GM13976 (cell line): ENCODE measurements at regions not wholly inside any gene's neighbourhood (a gene's known extent, or its start where the extent isn't known, plus 50 kb on each side); places are given as distances from the start of the nearest gene placed in this dataset.

Experiments used
- DNase-seq: peaks from one replicate; pipeline ENCODE4 v3.0.0; 2012; ENCODE audit warnings: low spot score
- in situ Hi-C: fragments of 300-500 bp; cut with MboI; formaldehyde crosslinking; loops from one replicate; pipeline ENCODE4 v1.12.0; 2022; ENCODE audit warnings: low sequenced_read_pairs, mixed read lengths, inconsistent platforms; ENCODE audit not compliant: unreplicated experiment
- TF ChIP-seq, protein P1 (sequence below): IDR thresholded peaks from 2 replicates; pipeline ENCODE4 v1.5.1; 2012; ENCODE audit warnings: borderline replicate concordance, mild to moderate bottlenecking; ENCODE audit not compliant: insufficient read depth; ENCODE audit errors: extremely low read depth, missing control alignments, control extremely low read depth

DNA sequence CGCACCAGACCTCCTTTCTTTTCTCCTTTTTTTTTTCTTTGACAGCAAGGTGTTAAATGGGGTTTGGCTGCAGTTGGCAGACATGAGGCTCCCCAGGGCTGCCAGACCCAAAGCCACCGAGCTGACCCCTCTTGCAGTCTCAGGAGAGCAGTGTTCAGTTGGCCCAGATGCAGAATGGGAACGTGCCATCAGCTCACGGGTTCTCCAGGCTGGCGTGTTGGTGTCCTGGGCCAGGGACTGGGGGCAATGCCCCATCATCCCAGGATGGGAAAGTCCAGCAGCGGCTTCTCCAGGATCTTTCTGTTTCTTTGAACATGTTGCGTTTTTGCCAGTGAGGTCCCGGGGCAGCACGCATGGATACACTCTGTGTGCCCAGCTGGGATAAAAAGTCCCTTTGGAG is 114.6 kb upstream of the KCTD7 start:
- no peak for DNase-seq
- in situ Hi-C loops = no loop called here
- TF ChIP-seq, protein P1, sequence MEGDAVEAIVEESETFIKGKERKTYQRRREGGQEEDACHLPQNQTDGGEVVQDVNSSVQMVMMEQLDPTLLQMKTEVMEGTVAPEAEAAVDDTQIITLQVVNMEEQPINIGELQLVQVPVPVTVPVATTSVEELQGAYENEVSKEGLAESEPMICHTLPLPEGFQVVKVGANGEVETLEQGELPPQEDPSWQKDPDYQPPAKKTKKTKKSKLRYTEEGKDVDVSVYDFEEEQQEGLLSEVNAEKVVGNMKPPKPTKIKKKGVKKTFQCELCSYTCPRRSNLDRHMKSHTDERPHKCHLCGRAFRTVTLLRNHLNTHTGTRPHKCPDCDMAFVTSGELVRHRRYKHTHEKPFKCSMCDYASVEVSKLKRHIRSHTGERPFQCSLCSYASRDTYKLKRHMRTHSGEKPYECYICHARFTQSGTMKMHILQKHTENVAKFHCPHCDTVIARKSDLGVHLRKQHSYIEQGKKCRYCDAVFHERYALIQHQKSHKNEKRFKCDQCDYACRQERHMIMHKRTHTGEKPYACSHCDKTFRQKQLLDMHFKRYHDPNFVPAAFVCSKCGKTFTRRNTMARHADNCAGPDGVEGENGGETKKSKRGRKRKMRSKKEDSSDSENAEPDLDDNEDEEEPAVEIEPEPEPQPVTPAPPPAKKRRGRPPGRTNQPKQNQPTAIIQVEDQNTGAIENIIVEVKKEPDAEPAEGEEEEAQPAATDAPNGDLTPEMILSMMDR = no peak

DNA sequence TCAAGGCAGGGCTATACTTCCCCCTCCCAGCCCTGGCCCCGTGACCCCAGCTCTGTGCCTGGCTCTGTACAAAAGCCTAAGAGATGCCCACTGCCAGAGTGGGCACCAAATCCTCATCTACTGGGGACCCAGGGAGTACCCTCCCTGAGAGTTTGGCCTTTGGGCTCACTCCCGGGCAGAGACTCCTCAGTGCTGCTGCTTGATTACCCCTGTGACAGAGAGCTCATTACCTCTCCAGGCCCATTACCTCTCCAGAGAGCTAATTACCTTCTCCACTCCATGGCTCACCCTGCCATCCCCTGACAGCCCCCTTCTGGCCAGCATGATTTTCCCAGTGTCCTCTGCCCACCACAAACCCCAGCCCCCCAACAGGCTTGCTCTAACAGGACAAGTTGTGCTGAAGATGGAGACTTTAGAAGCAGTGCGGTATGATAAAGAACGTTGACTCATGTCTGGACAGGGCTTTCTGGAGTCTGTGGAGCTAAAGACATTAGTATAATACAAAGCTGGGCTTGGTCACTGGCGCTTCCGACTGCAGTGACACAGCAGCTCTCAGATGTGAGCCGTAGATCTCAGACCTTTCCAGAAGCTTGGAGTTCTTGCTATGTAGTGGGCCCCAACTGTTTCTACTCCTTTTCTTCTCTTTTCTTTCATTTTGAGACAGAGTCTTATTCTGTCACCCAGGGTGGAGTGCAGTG is 111.3 kb upstream of the KCTD7 start:
- no peak for DNase-seq
- in situ Hi-C loops = no loop called here
- TF ChIP-seq, protein P1 = no peak

DNA sequence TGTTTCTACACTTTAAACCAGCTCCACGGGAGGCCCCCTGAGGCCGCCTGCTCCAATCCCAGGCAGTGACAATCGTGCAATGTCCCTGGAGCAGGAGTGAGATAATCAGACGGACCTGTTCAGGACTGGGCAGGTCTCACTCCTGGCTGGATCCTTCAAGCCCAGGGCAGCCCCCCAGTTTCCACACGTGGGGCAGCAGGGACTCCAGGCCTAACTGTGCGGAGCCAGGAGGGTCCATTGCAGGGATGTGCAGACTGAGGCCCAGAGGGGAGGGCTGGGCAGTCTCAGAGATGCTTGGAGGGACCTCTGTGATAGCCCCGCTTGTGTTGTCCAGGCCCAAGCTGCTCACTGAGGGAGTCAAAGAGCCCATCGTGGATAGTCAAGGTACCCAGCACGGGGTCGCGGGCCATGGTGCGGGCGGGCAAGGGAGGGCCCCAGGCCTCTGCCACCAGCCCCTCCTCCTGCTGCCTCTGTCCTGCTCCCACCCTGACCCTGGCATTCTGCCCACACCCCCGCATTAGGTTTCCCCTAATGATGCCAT is 110.5 kb upstream of the KCTD7 start:
- TF ChIP-seq, protein P1 = no peak
- in situ Hi-C loops = no loop called here

DNA sequence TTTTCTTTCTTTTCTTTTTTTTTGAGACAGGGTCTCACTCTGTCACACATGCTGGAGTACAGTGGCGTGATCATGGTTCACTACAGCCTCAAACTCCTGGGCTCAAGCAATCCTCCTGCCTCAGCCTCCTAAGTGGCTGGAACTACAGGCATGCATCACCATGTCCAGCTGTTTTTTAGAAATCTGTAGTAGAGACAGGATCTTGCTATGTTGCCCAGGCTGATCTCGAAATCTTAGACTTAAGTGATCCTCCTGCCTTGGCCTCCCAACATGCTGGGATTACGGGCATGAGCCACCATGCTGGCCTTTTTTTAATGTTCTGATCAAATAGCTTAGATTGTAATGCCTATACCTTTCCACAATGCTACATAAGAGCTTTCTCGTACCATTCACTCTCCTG is 107.0 kb upstream of the KCTD7 start:
- TF ChIP-seq, protein P1 = no peak
- in situ Hi-C loops = no loop called here
- DNase-seq = no peak

More for the DNA sequence above, 110.5 kb upstream of the KCTD7 start:
- no peak for DNase-seq

DNA sequence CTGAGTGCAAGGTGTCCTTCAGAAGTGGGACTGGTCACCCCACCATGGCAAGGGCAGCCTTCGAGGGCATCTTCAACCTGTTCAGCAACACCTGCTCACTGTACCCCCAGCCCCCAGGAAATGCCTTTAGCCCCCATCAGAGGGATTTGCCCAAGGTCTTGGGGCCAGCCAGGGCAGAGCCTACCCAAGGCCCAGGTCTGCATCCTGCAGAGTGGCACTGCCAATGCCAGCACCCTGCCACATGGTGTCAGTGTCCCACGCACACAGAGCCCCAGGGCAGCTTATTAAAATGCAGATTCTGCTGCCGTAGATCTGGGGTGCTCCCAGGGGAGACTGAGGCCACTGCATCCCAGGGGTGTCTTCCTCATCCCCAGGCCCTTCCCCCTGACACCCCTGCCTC is 106.2 kb upstream of the KCTD7 start:
- in situ Hi-C loops = no loop called here
- TF ChIP-seq, protein P1 = peak; percentile 18
- DNase-seq = no peak

DNA sequence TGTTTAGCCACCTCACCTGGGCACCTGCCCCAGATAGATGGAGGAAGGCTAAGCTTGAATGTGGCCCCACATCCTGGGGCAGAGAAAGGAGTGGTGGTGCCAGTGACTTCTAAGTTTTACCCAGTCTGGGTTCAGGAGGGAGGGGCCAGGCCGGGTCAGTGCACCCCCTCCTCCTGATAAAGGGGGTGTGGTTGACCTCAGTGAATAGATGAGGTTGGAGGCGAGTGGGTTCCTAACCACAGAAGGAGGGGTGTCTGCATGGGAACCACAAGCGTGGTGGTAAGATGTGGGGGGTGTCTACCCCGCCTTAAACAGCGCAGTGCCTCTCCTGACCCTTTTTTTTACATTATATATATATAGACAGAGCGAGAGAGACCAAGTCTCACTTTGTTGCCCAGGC is 105.3 kb upstream of the KCTD7 start:
- DNase-seq = no peak
- TF ChIP-seq, protein P1 = no peak
- in situ Hi-C loops = no loop called here
